K562 (cell line): ENCODE measurements at regions not wholly inside any gene's neighbourhood (a gene's known extent, or its start where the extent isn't known, plus 50 kb on each side); places are given as distances from the start of the nearest gene placed in this dataset.

Experiments
- ATAC-seq: fragments of 200-7000 bp; cut with Tn5 transposase; 3 replicates; pipeline ENCODE4 v1.9.1; 2020; ENCODE audit warnings: moderate library complexity
- BruUV-seq: library from RNA; stranded (reverse); fragments of 400-500 nt; replicated peaks from 2 replicates; lab custom pipeline; 2021; lab: Mats Ljungman, UMichigan
- CTCF ChIA-PET: fragments of 300-600 bp; formaldehyde crosslinking; extraction: SDS; loops from one replicate; lab custom pipeline; 2021; ENCODE audit warnings: low intra/inter-chr PET ratio; lab: Yijun Ruan, JAX
- POLR2A ChIA-PET: fragments of 300-600, 350-650 bp; sonication (Branson Sonifier 250); formaldehyde crosslinking; extraction: SDS; loops from one replicate; lab custom pipeline; 2021; ENCODE audit warnings: antibody characterized with exemption, inconsistent platforms; lab: Yijun Ruan, JAX
- DNase-seq, 4 experiments: peaks; one replicate each; pipeline versions ENCODE4 v3.0.0 to v3.0.0-alpha.2; 2011 to 2018; ENCODE audit warnings: low spot score in 3 of 4, mixed read lengths in 3 of 4; ENCODE audit errors: extremely low read depth in 1 of 4
- FAIRE-seq: peaks from 2 replicates; lab custom pipeline; 2011; peaks lifted over from hg19 to GRCh38; lab: Jason Lieb, UNC
- H2AFZ ChIP-seq: 2 replicates; pipeline ENCODE4 v1.6.0; 2011; ENCODE audit warnings: low read depth, low read length, control low read depth, inconsistent platforms
- H3K27ac ChIP-seq: fragments of 200-600 bp; 3 replicates; pipeline ENCODE4 v1.8.0; 2011; ENCODE audit warnings: low read depth, mild to moderate bottlenecking, control low read depth, inconsistent platforms, low read length, moderate library complexity, mixed read lengths; ENCODE audit errors: extremely low read depth
- H3K27me3 ChIP-seq, 2 experiments: fragments of 300-600 bp in 1 of 2; 2 replicates in 1 of 2; 3 replicates in 1 of 2; pipeline versions ENCODE4 v1.6.0 to v1.8.0; 2011; ENCODE audit warnings: inconsistent platforms in 2 of 2, low read length in 2 of 2, mild to moderate bottlenecking in 1 of 2, mixed read lengths in 1 of 2, moderate library complexity in 1 of 2; ENCODE audit not compliant: control insufficient read depth in 2 of 2, insufficient read depth in 2 of 2
- H3K36me3 ChIP-seq: fragments of 300-600 bp; 3 replicates; pipeline ENCODE4 v1.8.0; 2011; ENCODE audit warnings: mild to moderate bottlenecking, low read length, inconsistent platforms; ENCODE audit not compliant: control insufficient read depth, insufficient read depth
- H3K4me1 ChIP-seq, 2 experiments: fragments of 200-600 bp in 1 of 2; replicated peaks in 1 of 2; 2 replicates in 1 of 2; 3 replicates in 1 of 2; pipeline versions ENCODE4 v1.5.1 to v1.8.0; 2011; ENCODE audit warnings: inconsistent platforms in 2 of 2, low read length in 2 of 2, mild to moderate bottlenecking in 1 of 2, mixed read lengths in 1 of 2, moderate library complexity in 1 of 2; ENCODE audit not compliant: control insufficient read depth in 2 of 2, insufficient read depth in 2 of 2
- H3K4me2 ChIP-seq: 2 replicates; pipeline ENCODE4 v1.6.1; 2011; ENCODE audit warnings: low read length, control low read depth, inconsistent platforms, mixed read lengths; ENCODE audit not compliant: insufficient read depth
- H3K4me3 ChIP-seq: fragments of 200-600 bp; sonication (generic), shearing (Covaris generic); 2 replicates; pipeline ENCODE4 v1.5.1; 2016; ENCODE audit warnings: control low read depth, inconsistent platforms
- H3K79me2 ChIP-seq: fragments of 200-600 bp; 3 replicates; pipeline ENCODE4 v1.8.0; 2011; ENCODE audit warnings: low read length, inconsistent platforms; ENCODE audit not compliant: control insufficient read depth, insufficient read depth
- H3K9ac ChIP-seq, 2 experiments: 2 replicates each; pipeline versions ENCODE4 v1.6.0 to v1.6.1; 2011; ENCODE audit warnings: low read depth in 2 of 2, low read length in 2 of 2, control low read depth in 1 of 2, inconsistent platforms in 1 of 2, mild to moderate bottlenecking in 1 of 2, mixed read lengths in 1 of 2; ENCODE audit not compliant: insufficient read depth in 1 of 2
- H3K9me1 ChIP-seq: one replicate; pipeline ENCODE4 v1.6.0; 2011; ENCODE audit warnings: inconsistent platforms, mild to moderate bottlenecking, low read length, moderate library complexity; ENCODE audit not compliant: control insufficient read depth, insufficient read depth
- H3K9me3 ChIP-seq: replicated peaks from 2 replicates; pipeline ENCODE4 v1.5.1; 2011; ENCODE audit warnings: low read depth, low read length, inconsistent platforms; ENCODE audit not compliant: control insufficient read depth, insufficient read depth
- H4K20me1 ChIP-seq: replicated peaks from 2 replicates; pipeline ENCODE4 v1.6.1; 2011; ENCODE audit warnings: low read length, inconsistent platforms, mixed read lengths; ENCODE audit not compliant: control insufficient read depth, insufficient read depth
- C11orf30 ChIP-seq: fragments of 450-650 bp; IDR thresholded peaks from 2 replicates; pipeline ENCODE4 v1.6.1; 2016; ENCODE audit warnings: low read depth, mild to moderate bottlenecking
- CBX5 ChIP-seq: IDR thresholded peaks from 2 replicates; pipeline ENCODE4 v1.6.1; 2014; ENCODE audit warnings: low read depth, borderline replicate concordance
- CHCHD3 ChIP-seq: fragments of 250-450 bp; sonication (Bioruptor Pico); IDR thresholded peaks from 2 replicates; pipeline ENCODE4 v2.1.2; 2022; ENCODE audit warnings: mild to moderate bottlenecking
- HDAC1 ChIP-seq, 2 experiments: fragments of 450-650 bp; IDR thresholded peaks; 2 replicates each; pipeline ENCODE4 v1.6.1; 2016 to 2017; ENCODE audit warnings: inconsistent platforms in 1 of 2, mild to moderate bottlenecking in 1 of 2, moderate library complexity in 1 of 2
- MAFK ChIP-seq: IDR thresholded peaks from 2 replicates; pipeline ENCODE4 v1.6.1; 2011; ENCODE audit warnings: low read length, improper control_type of control experiment
- NEUROD1 ChIP-seq: fragments of 150-350 bp; IDR thresholded peaks from 2 replicates; pipeline ENCODE4 v1.6.1; 2014; ENCODE audit warnings: borderline replicate concordance, low read length, low read depth; ENCODE audit not compliant: partially characterized antibody
- PHB2 ChIP-seq: fragments of 450-650 bp; IDR thresholded peaks from 2 replicates; pipeline ENCODE4 v1.6.1; 2017; ENCODE audit warnings: low read depth
- PHTF2 ChIP-seq: fragments of 250-450 bp; sonication (Bioruptor Pico); IDR thresholded peaks from 2 replicates; pipeline ENCODE4 v1.5.0; 2021; ENCODE audit warnings: mild to moderate bottlenecking
- RNF2 ChIP-seq: sonication (generic); IDR thresholded peaks from 2 replicates; pipeline ENCODE4 v1.6.1; 2016
- SOX6 ChIP-seq: fragments of 450-650 bp; IDR thresholded peaks from 2 replicates; pipeline ENCODE4 v1.6.1; 2014; ENCODE audit warnings: mild to moderate bottlenecking
- YBX1 ChIP-seq: fragments of 450-650 bp; IDR thresholded peaks from 2 replicates; pipeline ENCODE4 v1.7.1; 2016; ENCODE audit warnings: mild to moderate bottlenecking
- ZNF239 ChIP-seq: fragments of 250-450 bp; sonication (Bioruptor Pico); IDR thresholded peaks from 2 replicates; pipeline ENCODE4 v1.4.0; 2020; ENCODE audit warnings: mild to moderate bottlenecking
- ZNF316 ChIP-seq: fragments of 450-650 bp; IDR thresholded peaks from 2 replicates; pipeline ENCODE4 v1.6.1; 2016
- ZNF347 ChIP-seq: fragments of 450-650 bp; formaldehyde crosslinking; IDR thresholded peaks from 2 replicates; pipeline ENCODE4 v1.4.0; 2020; ENCODE audit warnings: low read depth, mild to moderate bottlenecking, moderate library complexity
- ZNF695 ChIP-seq: fragments of 450-650 bp; formaldehyde crosslinking; IDR thresholded peaks from 2 replicates; pipeline ENCODE4 v1.4.0; 2020; ENCODE audit warnings: mild to moderate bottlenecking, moderate library complexity
- WGBS: fragments of 100-300 bp; shearing (Covaris generic); methylation state at CpG from one replicate; pipeline ENCODE4 v1.1.6; 2016; ENCODE audit warnings: low coverage, mixed read lengths; ENCODE audit not compliant: insufficient coverage; ENCODE audit errors: missing lambda C conversion rate; 5-methylcytosine and 5-hydroxymethylcytosine counted together
- in situ Hi-C: fragments of 300-500 bp; cut with MboI; formaldehyde crosslinking; loops from 4 replicates; pipeline ENCODE4 v1.15.0; 2018; ENCODE audit warnings: inconsistent platforms, mixed read lengths
- intact Hi-C: fragments of 100-400 bp; cut with micrococcal nuclease; formaldehyde crosslinking; loops from 2 replicates; pipeline ENCODE4 v1.14.2; 2022
- TF ChIP-seq, protein P1 (sequence below): fragments of 250-450 bp; sonication (Bioruptor Pico); IDR thresholded peaks from 2 replicates; pipeline ENCODE4 v1.6.1; 2021; ENCODE audit warnings: mild to moderate bottlenecking
- TF ChIP-seq, protein P2 (sequence below): fragments of 250-450 bp; sonication (Bioruptor Pico); IDR thresholded peaks from 2 replicates; pipeline ENCODE4 v1.9.0; 2021; ENCODE audit warnings: mild to moderate bottlenecking
- TF ChIP-seq, protein P3 (sequence below): conservative IDR thresholded peaks from 2 replicates; pipeline ENCODE4 v1.6.1; 2011; ENCODE audit warnings: low read depth, mild to moderate bottlenecking, low read length; ENCODE audit not compliant: control insufficient read depth

DNA sequence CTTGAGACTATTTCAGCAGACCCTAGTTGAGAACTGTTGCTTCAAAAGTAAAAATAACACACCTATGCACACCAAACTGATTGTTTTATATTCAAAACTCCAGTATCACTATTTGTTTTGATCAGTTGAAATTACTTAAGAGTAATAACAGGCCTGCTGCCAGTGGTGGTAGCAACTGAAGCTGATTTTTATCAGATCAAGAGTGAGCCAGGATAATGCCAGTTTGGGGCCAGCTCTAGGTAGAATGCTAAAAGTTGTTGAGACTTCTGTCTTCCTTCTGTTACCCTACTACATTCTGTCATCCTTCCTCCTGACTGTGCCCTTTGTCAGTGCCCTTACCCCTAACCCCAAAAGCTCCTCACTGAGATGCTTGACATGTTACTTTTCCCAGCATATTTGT lies 228.7 kb upstream of the SPRY1 start:
- no TSS peak for BruUV-seq
- ATAC-seq (no peak), FAIRE-seq (no peak), DNase-seq (no peak)
- H3K9ac ChIP-seq: no peak overlapping the region
- H3K4me3 ChIP-seq: no peak overlapping the region
- no peaks in the 10 kb centered on the region; a peak in 1 of 5 replicates for H3K4me1 ChIP-seq
- no peak overlapping the region for H3K4me2 ChIP-seq
- no peaks in the 10 kb centered on the region for H3K36me3 ChIP-seq
- no peak overlapping the region for H2AFZ ChIP-seq
- H3K27ac ChIP-seq: no peak overlapping the region
- no peaks in the 10 kb centered on the region for H3K79me2 ChIP-seq
- intact Hi-C loops: no loop called here
- H3K27me3 ChIP-seq: no peaks in the 10 kb centered on the region
- in situ Hi-C loops: no loop called here
- TF ChIP-seq PHB2: no peak
- TF ChIP-seq PHTF2 (CRISPR knock-in tag): no peak
- TF ChIP-seq, all 486 proteins: peak for 0
- ChIA-PET CTCF (no interaction called here), POLR2A (no interaction called here)
- H3K9me1 ChIP-seq: no peaks in the 10 kb centered on the region
- H4K20me1 ChIP-seq: no peaks in the 10 kb centered on the region
- H3K9me3 ChIP-seq: no peaks in the 10 kb centered on the region

DNA sequence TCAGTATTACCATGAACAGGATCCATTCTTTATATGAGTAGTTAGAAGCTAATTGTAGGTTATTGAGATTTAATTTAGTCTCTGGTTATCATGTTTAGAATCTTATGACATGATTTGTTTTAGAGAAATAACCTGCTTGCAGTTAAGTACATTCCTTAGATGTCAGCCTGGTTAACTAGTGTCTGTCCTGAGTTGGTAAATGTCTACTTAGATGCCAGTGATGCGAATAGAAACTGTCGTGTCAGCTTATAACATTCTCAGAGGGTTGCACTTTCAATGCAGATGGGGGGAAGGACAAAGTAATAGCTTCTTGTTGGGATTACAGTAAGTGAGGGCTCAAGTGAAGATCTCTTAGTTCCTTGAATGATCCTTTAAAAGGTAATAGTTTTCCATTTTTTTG lies 227.8 kb upstream of the SPRY1 start:
- no peak overlapping the region for H3K4me2 ChIP-seq
- no peak overlapping the region for H2AFZ ChIP-seq
- H3K4me1 ChIP-seq: no peaks in the 10 kb centered on the region; a peak in 1 of 5 replicates
- intact Hi-C loops: no loop called here
- in situ Hi-C loops: no loop called here
- H3K9me3 ChIP-seq: no peaks in the 10 kb centered on the region
- FAIRE-seq (no peak), ATAC-seq (no peak), DNase-seq (no peak)
- no peaks in the 10 kb centered on the region for H3K79me2 ChIP-seq
- BruUV-seq: no TSS peak
- TF ChIP-seq, protein P1, sequence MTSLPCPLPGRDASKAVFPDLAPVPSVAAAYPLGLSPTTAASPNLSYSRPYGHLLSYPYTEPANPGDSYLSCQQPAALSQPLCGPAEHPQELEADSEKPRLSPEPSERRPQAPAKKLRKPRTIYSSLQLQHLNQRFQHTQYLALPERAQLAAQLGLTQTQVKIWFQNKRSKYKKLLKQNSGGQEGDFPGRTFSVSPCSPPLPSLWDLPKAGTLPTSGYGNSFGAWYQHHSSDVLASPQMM: no peak
- TF ChIP-seq C11orf30 (peak; percentile 33), RNF2 (no peak), HDAC1 (IDR thresholded peaks at IDR 0.05) (no peak), ZNF316 (peak; percentile 71), ZNF239 (no peak), CHCHD3 (no peak), MAFK (peak; percentile 26; the same call in 1 of the 2 replicates), NEUROD1 (no peak), SOX6 (no peak), YBX1 (no peak), CBX5 (no peak), ZNF695 (CRISPR knock-in tag) (no peak), ZNF347 (CRISPR knock-in tag) (no peak)
- TF ChIP-seq, protein P2, sequence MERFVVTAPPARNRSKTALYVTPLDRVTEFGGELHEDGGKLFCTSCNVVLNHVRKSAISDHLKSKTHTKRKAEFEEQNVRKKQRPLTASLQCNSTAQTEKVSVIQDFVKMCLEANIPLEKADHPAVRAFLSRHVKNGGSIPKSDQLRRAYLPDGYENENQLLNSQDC (CRISPR knock-in tag): no peak
- TF ChIP-seq, protein P3, sequence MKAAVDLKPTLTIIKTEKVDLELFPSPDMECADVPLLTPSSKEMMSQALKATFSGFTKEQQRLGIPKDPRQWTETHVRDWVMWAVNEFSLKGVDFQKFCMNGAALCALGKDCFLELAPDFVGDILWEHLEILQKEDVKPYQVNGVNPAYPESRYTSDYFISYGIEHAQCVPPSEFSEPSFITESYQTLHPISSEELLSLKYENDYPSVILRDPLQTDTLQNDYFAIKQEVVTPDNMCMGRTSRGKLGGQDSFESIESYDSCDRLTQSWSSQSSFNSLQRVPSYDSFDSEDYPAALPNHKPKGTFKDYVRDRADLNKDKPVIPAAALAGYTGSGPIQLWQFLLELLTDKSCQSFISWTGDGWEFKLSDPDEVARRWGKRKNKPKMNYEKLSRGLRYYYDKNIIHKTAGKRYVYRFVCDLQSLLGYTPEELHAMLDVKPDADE: no peak
- POLR2A ChIA-PET: no interaction called here
- H4K20me1 ChIP-seq: no peaks in the 10 kb centered on the region
- H3K9me1 ChIP-seq: no peaks in the 10 kb centered on the region
- no peaks in the 10 kb centered on the region for H3K27me3 ChIP-seq
- H3K36me3 ChIP-seq: no peaks in the 10 kb centered on the region
- H3K27ac ChIP-seq: no peak overlapping the region
- 94% methylated on average over 2 of the region's 2 CpGs for WGBS
- CTCF ChIA-PET: no interaction called here
- no peak overlapping the region for H3K9ac ChIP-seq
- H3K4me3 ChIP-seq: no peak overlapping the region
